GM12878 (cell line): ENCODE measurements at regions not wholly inside any gene's neighbourhood (a gene's known extent, or its start where the extent isn't known, plus 50 kb on each side); places are given as distances from the start of the nearest gene placed in this dataset.

ENCODE experiments used
- ATAC-seq: fragments of 200-7000 bp; cut with Tn5 transposase; 3 replicates; pipeline ENCODE4 v1.9.1; 2020; ENCODE audit warnings: mild to moderate bottlenecking, moderate library complexity
- BruUV-seq: library from RNA; stranded (reverse); fragments of 400-500 nt; replicated peaks from 2 replicates; lab custom pipeline; 2021; lab: Mats Ljungman, UMichigan
- CTCF ChIA-PET: fragments of 300-600 bp; sonication (Branson Sonifier 250); formaldehyde crosslinking; extraction: SDS; loops from one replicate; lab custom pipeline; 2021; ENCODE audit warnings: inconsistent platforms; lab: Yijun Ruan, JAX
- POLR2A ChIA-PET: fragments of 350-600 bp; formaldehyde crosslinking; extraction: SDS; loops from one replicate; lab custom pipeline; 2021; ENCODE audit warnings: inconsistent platforms; lab: Charles Lee
- RAD21 ChIA-PET: fragments of 300-600 bp; sonication (Branson Sonifier 250); formaldehyde crosslinking; loops from one replicate; lab custom pipeline; 2023; ENCODE audit warnings: antibody characterized with exemption; ENCODE audit not compliant: unreplicated experiment; lab: Charles Lee
- SMC1A ChIA-PET: fragments of 300-600 bp; sonication (Branson Sonifier 250); formaldehyde crosslinking; loops from one replicate; lab custom pipeline; 2023; ENCODE audit not compliant: unreplicated experiment, uncharacterized antibody; lab: Charles Lee
- DNase-seq: peaks from one replicate; pipeline ENCODE4 v3.0.0-alpha.2; 2011; ENCODE audit warnings: low read depth, low spot score
- FAIRE-seq: peaks from 3 replicates; lab custom pipeline; 2011; peaks lifted over from hg19 to GRCh38; lab: Jason Lieb, UNC
- H2AFZ ChIP-seq: 2 replicates; pipeline ENCODE4 v1.6.0; 2011; ENCODE audit warnings: low read depth, low read length, control low read depth; ENCODE audit not compliant: control insufficient read depth
- H3K27ac ChIP-seq: 2 replicates; pipeline ENCODE4 v1.5.1; 2011; ENCODE audit warnings: control low read depth; ENCODE audit not compliant: control insufficient read depth, insufficient read depth
- H3K27me3 ChIP-seq, 2 experiments: replicated peaks in 1 of 2; 2 replicates each; pipeline versions ENCODE4 v1.6.0 to v1.6.1; 2011; ENCODE audit warnings: low read length in 1 of 2; ENCODE audit not compliant: control insufficient read depth in 2 of 2, insufficient read depth in 2 of 2
- H3K36me3 ChIP-seq, 2 experiments: 2 replicates each; pipeline ENCODE4 v1.5.1; 2011; ENCODE audit warnings: low read length in 1 of 2; ENCODE audit not compliant: control insufficient read depth in 2 of 2, insufficient read depth in 2 of 2
- H3K4me1 ChIP-seq: 2 replicates; pipeline ENCODE4 v1.6.1; 2011; ENCODE audit warnings: mild to moderate bottlenecking, low read length, moderate library complexity, mixed read lengths; ENCODE audit not compliant: control insufficient read depth, insufficient read depth
- H3K4me2 ChIP-seq: 2 replicates; pipeline ENCODE4 v1.6.0; 2011; ENCODE audit warnings: control low read depth; ENCODE audit not compliant: control insufficient read depth, insufficient read depth
- H3K4me3 ChIP-seq: fragments of 200-600 bp; sonication (generic); 2 replicates; pipeline ENCODE4 v1.5.1; 2016
- H3K79me2 ChIP-seq: 2 replicates; pipeline ENCODE4 v1.6.0; 2011; ENCODE audit warnings: low read length; ENCODE audit not compliant: control insufficient read depth, insufficient read depth
- H3K9ac ChIP-seq: 2 replicates; pipeline ENCODE4 v1.8.0; 2011; ENCODE audit warnings: low read length, control low read depth, mixed read lengths; ENCODE audit not compliant: control insufficient read depth, insufficient read depth
- H3K9me3 ChIP-seq: replicated peaks from 3 replicates; pipeline ENCODE4 v1.5.1; 2011; ENCODE audit warnings: mild to moderate bottlenecking, low read length; ENCODE audit not compliant: control insufficient read depth, insufficient read depth
- H4K20me1 ChIP-seq: 2 replicates; pipeline ENCODE4 v1.6.0; 2011; ENCODE audit not compliant: control insufficient read depth, insufficient read depth
- HCFC1 ChIP-seq: fragments of 150-350 bp; IDR thresholded peaks from 2 replicates; pipeline ENCODE4 v1.6.1; 2014; ENCODE audit warnings: low read length
- KDM1A ChIP-seq: fragments of 200-600 bp; sonication (generic); IDR thresholded peaks from 2 replicates; pipeline ENCODE4 v1.6.1; 2016; ENCODE audit warnings: borderline replicate concordance
- NR2F1 ChIP-seq: fragments of 450-650 bp; conservative IDR thresholded peaks from 2 replicates; pipeline ENCODE4 v1.6.1; 2017; ENCODE audit warnings: mild to moderate bottlenecking
- POLR2AphosphoS5 ChIP-seq: IDR thresholded peaks from 2 replicates; pipeline ENCODE4 v1.6.1; 2011; ENCODE audit warnings: mild to moderate bottlenecking, low read length, inconsistent platforms
- RCOR1 ChIP-seq: conservative IDR thresholded peaks from 2 replicates; pipeline ENCODE4 v1.6.1; 2012; ENCODE audit warnings: low read depth, low read length, improper control_type of control experiment
- SIN3A ChIP-seq: IDR thresholded peaks from 2 replicates; pipeline ENCODE4 v1.6.1; 2012; ENCODE audit warnings: low read depth, low read length, improper control_type of control experiment
- TARDBP ChIP-seq: IDR thresholded peaks from 2 replicates; pipeline ENCODE4 v1.6.1; 2016; ENCODE audit warnings: borderline replicate concordance
- ZSCAN29 ChIP-seq: fragments of 450-650 bp; IDR thresholded peaks from 2 replicates; pipeline ENCODE4 v1.6.1; 2017; ENCODE audit warnings: mild to moderate bottlenecking, moderate library complexity
- WGBS: methylation state at CpG from one replicate; pipeline ENCODE4 v1.1.6; 2016; ENCODE audit warnings: low lambda C conversion rate; ENCODE audit not compliant: insufficient replicate concordance, insufficient coverage; ENCODE audit errors: missing lambda C conversion rate; 5-methylcytosine and 5-hydroxymethylcytosine counted together
- in situ Hi-C: fragments of 300-500 bp; cut with MboI; formaldehyde crosslinking; loops from 9 replicates; pipeline ENCODE4 v1.14.3; 2018; ENCODE audit warnings: mixed read lengths
- intact Hi-C: fragments of 100-400 bp; cut with micrococcal nuclease; formaldehyde crosslinking; loops from one replicate; pipeline ENCODE4 v1.14.2; 2022; ENCODE audit not compliant: unreplicated experiment
- TF ChIP-seq, protein P1 (sequence below): IDR thresholded peaks from 2 replicates; pipeline ENCODE4 v1.6.1; 2012; ENCODE audit warnings: improper control_type of control experiment, low read depth, low read length; ENCODE audit not compliant: insufficient replicate concordance
- TF ChIP-seq, protein P2 (sequence below): fragments of 450-650 bp; IDR thresholded peaks from 2 replicates; pipeline ENCODE4 v1.6.1; 2017; ENCODE audit warnings: mild to moderate bottlenecking, moderate library complexity

DNA sequence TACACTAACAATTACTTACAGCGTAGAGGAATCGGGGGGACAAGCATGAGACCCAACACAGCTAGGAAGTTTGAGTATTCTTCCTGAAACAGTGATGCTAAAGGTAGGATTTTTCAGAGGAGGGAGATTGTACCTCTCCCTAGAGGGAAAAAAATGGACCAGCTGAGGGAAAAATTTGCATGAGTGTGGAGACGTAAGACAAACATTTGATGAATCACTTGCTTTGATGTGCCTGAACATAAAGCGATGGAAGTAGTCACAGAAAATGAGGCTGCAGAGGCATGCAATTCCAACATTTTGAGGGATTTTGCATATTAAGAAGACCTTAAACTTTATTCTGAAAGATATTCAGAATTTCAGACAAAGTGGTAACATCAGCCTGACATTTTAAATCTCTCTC, 102.2 kb downstream of the COL6A6 start:
- DNase-seq (no peak), FAIRE-seq (no peak), ATAC-seq (no peak)
- ChIA-PET POLR2A (no interaction called here), SMC1A (no interaction called here), RAD21 (no interaction called here), CTCF (interaction anchor here (1.0 kb wide), 1 partner anchor 10 kb away, joined by 3 read pairs; no protein-coding TSS in a partner anchor)
- Histone ChIP-seq H3K9ac (no peak overlapping the region), H3K9me3 (no peaks in the 10 kb centered on the region), H3K27me3 (no peaks in the 10 kb centered on the region), H3K4me3 (no peak overlapping the region), H3K4me1 (no peaks in the 10 kb centered on the region), H4K20me1 (no peaks in the 10 kb centered on the region), H3K27ac (no peak overlapping the region), H3K4me2 (no peak overlapping the region), H3K79me2 (no peaks in the 10 kb centered on the region), H2AFZ (no peak overlapping the region), H3K36me3 (no peaks in the 10 kb centered on the region)
- in situ Hi-C loops: no loop called here
- intact Hi-C loops: no loop called here
- no peak for TF ChIP-seq KDM1A
- TF ChIP-seq ZSCAN29: no peak
- no peak for TF ChIP-seq SIN3A
- no peak for TF ChIP-seq HCFC1
- TF ChIP-seq TARDBP: no peak
- TF ChIP-seq POLR2AphosphoS5: no peak
- no peak for TF ChIP-seq RCOR1
- no peak for TF ChIP-seq NR2F1
- TF ChIP-seq, protein P1, sequence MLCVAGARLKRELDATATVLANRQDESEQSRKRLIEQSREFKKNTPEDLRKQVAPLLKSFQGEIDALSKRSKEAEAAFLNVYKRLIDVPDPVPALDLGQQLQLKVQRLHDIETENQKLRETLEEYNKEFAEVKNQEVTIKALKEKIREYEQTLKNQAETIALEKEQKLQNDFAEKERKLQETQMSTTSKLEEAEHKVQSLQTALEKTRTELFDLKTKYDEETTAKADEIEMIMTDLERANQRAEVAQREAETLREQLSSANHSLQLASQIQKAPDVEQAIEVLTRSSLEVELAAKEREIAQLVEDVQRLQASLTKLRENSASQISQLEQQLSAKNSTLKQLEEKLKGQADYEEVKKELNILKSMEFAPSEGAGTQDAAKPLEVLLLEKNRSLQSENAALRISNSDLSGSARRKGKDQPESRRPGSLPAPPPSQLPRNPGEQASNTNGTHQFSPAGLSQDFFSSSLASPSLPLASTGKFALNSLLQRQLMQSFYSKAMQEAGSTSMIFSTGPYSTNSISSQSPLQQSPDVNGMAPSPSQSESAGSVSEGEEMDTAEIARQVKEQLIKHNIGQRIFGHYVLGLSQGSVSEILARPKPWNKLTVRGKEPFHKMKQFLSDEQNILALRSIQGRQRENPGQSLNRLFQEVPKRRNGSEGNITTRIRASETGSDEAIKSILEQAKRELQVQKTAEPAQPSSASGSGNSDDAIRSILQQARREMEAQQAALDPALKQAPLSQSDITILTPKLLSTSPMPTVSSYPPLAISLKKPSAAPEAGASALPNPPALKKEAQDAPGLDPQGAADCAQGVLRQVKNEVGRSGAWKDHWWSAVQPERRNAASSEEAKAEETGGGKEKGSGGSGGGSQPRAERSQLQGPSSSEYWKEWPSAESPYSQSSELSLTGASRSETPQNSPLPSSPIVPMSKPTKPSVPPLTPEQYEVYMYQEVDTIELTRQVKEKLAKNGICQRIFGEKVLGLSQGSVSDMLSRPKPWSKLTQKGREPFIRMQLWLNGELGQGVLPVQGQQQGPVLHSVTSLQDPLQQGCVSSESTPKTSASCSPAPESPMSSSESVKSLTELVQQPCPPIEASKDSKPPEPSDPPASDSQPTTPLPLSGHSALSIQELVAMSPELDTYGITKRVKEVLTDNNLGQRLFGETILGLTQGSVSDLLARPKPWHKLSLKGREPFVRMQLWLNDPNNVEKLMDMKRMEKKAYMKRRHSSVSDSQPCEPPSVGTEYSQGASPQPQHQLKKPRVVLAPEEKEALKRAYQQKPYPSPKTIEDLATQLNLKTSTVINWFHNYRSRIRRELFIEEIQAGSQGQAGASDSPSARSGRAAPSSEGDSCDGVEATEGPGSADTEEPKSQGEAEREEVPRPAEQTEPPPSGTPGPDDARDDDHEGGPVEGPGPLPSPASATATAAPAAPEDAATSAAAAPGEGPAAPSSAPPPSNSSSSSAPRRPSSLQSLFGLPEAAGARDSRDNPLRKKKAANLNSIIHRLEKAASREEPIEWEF: no peak
- TF ChIP-seq, protein P2, sequence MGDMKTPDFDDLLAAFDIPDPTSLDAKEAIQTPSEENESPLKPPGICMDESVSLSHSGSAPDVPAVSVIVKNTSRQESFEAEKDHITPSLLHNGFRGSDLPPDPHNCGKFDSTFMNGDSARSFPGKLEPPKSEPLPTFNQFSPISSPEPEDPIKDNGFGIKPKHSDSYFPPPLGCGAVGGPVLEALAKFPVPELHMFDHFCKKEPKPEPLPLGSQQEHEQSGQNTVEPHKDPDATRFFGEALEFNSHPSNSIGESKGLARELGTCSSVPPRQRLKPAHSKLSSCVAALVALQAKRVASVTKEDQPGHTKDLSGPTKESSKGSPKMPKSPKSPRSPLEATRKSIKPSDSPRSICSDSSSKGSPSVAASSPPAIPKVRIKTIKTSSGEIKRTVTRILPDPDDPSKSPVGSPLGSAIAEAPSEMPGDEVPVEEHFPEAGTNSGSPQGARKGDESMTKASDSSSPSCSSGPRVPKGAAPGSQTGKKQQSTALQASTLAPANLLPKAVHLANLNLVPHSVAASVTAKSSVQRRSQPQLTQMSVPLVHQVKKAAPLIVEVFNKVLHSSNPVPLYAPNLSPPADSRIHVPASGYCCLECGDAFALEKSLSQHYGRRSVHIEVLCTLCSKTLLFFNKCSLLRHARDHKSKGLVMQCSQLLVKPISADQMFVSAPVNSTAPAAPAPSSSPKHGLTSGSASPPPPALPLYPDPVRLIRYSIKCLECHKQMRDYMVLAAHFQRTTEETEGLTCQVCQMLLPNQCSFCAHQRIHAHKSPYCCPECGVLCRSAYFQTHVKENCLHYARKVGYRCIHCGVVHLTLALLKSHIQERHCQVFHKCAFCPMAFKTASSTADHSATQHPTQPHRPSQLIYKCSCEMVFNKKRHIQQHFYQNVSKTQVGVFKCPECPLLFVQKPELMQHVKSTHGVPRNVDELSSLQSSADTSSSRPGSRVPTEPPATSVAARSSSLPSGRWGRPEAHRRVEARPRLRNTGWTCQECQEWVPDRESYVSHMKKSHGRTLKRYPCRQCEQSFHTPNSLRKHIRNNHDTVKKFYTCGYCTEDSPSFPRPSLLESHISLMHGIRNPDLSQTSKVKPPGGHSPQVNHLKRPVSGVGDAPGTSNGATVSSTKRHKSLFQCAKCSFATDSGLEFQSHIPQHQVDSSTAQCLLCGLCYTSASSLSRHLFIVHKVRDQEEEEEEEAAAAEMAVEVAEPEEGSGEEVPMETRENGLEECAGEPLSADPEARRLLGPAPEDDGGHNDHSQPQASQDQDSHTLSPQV: no peak
- WGBS: 24% methylated on average over 4 of the region's 4 CpGs
- no TSS peak for BruUV-seq
